Lower leg skin (tissue), 3 donors: ENCODE measurements at regions not wholly inside any gene's neighbourhood (a gene's known extent, or its start where the extent isn't known, plus 50 kb on each side); places are given as distances from the start of the nearest gene placed in this dataset.

Experiments used
- POLR2A ChIP-seq, 2 donors: fragments of 450-650 bp; IDR thresholded peaks; one replicate each; pipeline ENCODE4 v1.6.1; 2016 to 2017; ENCODE audit warnings: antibody characterized with exemption in 2 of 2, mild to moderate bottlenecking in 1 of 2, moderate library complexity in 1 of 2
- TF ChIP-seq, protein P1 (sequence below), 3 donors: fragments of 450-650 bp; IDR thresholded peaks; one replicate each; pipeline ENCODE4 v1.5.1; 2016; ENCODE audit warnings: antibody characterized with exemption in 3 of 3, mild to moderate bottlenecking in 3 of 3, moderate library complexity in 2 of 3

DNA sequence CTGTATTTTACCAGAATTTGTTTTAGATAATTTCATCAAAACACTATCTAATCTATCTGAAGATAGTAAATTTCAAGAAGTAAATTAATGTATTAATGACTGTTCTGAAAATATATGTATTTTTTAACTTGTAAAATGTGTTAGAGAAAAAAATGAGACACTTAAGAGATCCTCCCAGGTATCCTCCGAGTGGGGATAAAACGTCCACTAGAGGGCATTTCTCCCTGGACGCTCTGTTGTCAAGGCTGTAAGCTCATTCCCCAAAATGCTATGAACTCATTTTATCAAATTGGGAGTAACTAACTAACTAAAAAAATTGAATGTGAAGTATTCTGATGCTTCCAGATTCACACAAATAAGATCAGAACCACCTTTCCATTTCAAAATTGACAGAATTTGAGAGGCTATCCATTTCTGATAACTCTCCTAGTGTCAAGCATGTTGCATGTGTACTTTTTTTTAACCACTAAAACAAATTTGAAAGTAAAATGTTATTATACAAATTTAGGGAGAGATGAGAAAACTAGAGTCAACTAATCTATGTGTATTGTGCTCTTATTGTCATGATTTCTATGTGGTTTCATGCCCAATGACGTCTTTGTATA lies 337.3 kb upstream of the HS3ST1 start:
- TF ChIP-seq, protein P1, sequence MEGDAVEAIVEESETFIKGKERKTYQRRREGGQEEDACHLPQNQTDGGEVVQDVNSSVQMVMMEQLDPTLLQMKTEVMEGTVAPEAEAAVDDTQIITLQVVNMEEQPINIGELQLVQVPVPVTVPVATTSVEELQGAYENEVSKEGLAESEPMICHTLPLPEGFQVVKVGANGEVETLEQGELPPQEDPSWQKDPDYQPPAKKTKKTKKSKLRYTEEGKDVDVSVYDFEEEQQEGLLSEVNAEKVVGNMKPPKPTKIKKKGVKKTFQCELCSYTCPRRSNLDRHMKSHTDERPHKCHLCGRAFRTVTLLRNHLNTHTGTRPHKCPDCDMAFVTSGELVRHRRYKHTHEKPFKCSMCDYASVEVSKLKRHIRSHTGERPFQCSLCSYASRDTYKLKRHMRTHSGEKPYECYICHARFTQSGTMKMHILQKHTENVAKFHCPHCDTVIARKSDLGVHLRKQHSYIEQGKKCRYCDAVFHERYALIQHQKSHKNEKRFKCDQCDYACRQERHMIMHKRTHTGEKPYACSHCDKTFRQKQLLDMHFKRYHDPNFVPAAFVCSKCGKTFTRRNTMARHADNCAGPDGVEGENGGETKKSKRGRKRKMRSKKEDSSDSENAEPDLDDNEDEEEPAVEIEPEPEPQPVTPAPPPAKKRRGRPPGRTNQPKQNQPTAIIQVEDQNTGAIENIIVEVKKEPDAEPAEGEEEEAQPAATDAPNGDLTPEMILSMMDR (IDR thresholded peaks at IDR 0.05): no peak
- no peak for TF ChIP-seq POLR2A (IDR thresholded peaks at IDR 0.05)
